ENCODE measurements at regions not wholly inside any gene's neighbourhood (a gene's known extent, or its start where the extent isn't known, plus 50 kb on each side); places are given as distances from the start of the nearest gene placed in this dataset.

- TF ChIP-seq, protein P1, sequence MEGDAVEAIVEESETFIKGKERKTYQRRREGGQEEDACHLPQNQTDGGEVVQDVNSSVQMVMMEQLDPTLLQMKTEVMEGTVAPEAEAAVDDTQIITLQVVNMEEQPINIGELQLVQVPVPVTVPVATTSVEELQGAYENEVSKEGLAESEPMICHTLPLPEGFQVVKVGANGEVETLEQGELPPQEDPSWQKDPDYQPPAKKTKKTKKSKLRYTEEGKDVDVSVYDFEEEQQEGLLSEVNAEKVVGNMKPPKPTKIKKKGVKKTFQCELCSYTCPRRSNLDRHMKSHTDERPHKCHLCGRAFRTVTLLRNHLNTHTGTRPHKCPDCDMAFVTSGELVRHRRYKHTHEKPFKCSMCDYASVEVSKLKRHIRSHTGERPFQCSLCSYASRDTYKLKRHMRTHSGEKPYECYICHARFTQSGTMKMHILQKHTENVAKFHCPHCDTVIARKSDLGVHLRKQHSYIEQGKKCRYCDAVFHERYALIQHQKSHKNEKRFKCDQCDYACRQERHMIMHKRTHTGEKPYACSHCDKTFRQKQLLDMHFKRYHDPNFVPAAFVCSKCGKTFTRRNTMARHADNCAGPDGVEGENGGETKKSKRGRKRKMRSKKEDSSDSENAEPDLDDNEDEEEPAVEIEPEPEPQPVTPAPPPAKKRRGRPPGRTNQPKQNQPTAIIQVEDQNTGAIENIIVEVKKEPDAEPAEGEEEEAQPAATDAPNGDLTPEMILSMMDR (IDR thresholded peaks at IDR 0.05) = no peak
- TF ChIP-seq EZH2phosphoT487 (IDR thresholded peaks at IDR 0.05) = no peak
- TF ChIP-seq EZH2 (IDR thresholded peaks at IDR 0.05) = no peak
These were observed 250.3 kb upstream of the ARSJ start for GRCh38 chr4:114229706-114230105.
